SK-N-SH (cell line): ENCODE measurements at regions not wholly inside any gene's neighbourhood (a gene's known extent, or its start where the extent isn't known, plus 50 kb on each side); places are given as distances from the start of the nearest gene placed in this dataset.

ENCODE experiments used
- CTCF ChIA-PET: fragments of 300-600, 350-600 bp; formaldehyde crosslinking; extraction: SDS; loops from one replicate; lab custom pipeline; 2021; lab: Yijun Ruan, JAX
- POLR2A ChIA-PET: fragments of 350-600 bp; sonication (Branson Sonifier 250); formaldehyde crosslinking; extraction: SDS; loops from one replicate; lab custom pipeline; 2020; ENCODE audit warnings: antibody characterized with exemption, inconsistent platforms; lab: Yijun Ruan, JAX
- DNase-seq: peaks from one replicate; pipeline ENCODE4 v3.0.0; 2012
- H2AFZ ChIP-seq: fragments of 200-600 bp; sonication (generic); 2 replicates; pipeline ENCODE4 v1.8.1; 2016; ENCODE audit warnings: antibody characterized with exemption, mild to moderate bottlenecking, low read depth
- H3F3A ChIP-seq: fragments of 200-600 bp; sonication (generic); replicated peaks from 2 replicates; pipeline ENCODE3; 2016; ENCODE audit warnings: antibody characterized with exemption, mild to moderate bottlenecking; ENCODE audit not compliant: insufficient read depth
- H3K27ac ChIP-seq, 2 experiments: fragments of 200-500 bp in 1 of 2; fragments of 200-600 bp in 1 of 2; sonication (Bioruptor generic) in 1 of 2; sonication (generic), shearing (Covaris generic) in 1 of 2; 2 replicates each; pipeline versions ENCODE4 v1.5.1 to v1.6.1; 2014 to 2016; ENCODE audit warnings: low read depth in 2 of 2, inconsistent platforms in 1 of 2, low read length in 1 of 2, mild to moderate bottlenecking in 1 of 2, mixed read lengths in 1 of 2
- H3K27me3 ChIP-seq: fragments of 200-600 bp; sonication (generic), shearing (Covaris generic); 2 replicates; pipeline ENCODE4 v1.6.1; 2016; ENCODE audit warnings: mixed run types; ENCODE audit not compliant: insufficient read depth
- H3K36me3 ChIP-seq, 2 experiments: fragments of 200-500 bp in 1 of 2; fragments of 200-600 bp in 1 of 2; sonication (Bioruptor generic) in 1 of 2; sonication (generic) in 1 of 2; replicated peaks in 1 of 2; 2 replicates each; pipeline versions ENCODE3 to v1.5.1; 2014 to 2016; ENCODE audit warnings: low read length in 1 of 2, mild to moderate bottlenecking in 1 of 2; ENCODE audit not compliant: insufficient read depth in 2 of 2, control insufficient read depth in 1 of 2
- H3K4me1 ChIP-seq, 2 experiments: fragments of 200-500 bp in 1 of 2; fragments of 200-600 bp in 1 of 2; sonication (Bioruptor generic) in 1 of 2; sonication (generic), shearing (Covaris generic) in 1 of 2; 2 replicates each; pipeline versions ENCODE4 v1.5.1 to v1.6.1; 2014 to 2016; ENCODE audit warnings: low read depth in 1 of 2, low read length in 1 of 2, mixed run types in 1 of 2; ENCODE audit not compliant: insufficient read depth in 2 of 2, control insufficient read depth in 1 of 2
- H3K4me2 ChIP-seq: fragments of 200-600 bp; sonication (generic), shearing (Covaris generic); 2 replicates; pipeline ENCODE4 v1.6.1; 2017; ENCODE audit warnings: mixed run types
- H3K4me3 ChIP-seq, 2 experiments: fragments of 200-500 bp in 1 of 2; fragments of 200-600 bp in 1 of 2; sonication (Bioruptor generic) in 1 of 2; sonication (generic), shearing (Covaris generic) in 1 of 2; 2 replicates each; pipeline versions ENCODE4 v1.5.1 to v1.8.1; 2014 to 2016; ENCODE audit warnings: low read depth in 2 of 2, inconsistent platforms in 1 of 2, low read length in 1 of 2, mild to moderate bottlenecking in 1 of 2, mixed read lengths in 1 of 2, moderate library complexity in 1 of 2
- H3K79me2 ChIP-seq: fragments of 200-600 bp; sonication (generic); 2 replicates; pipeline ENCODE4 v1.8.1; 2017; ENCODE audit warnings: mild to moderate bottlenecking; ENCODE audit not compliant: insufficient read depth
- H3K9ac ChIP-seq: fragments of 200-600 bp; sonication (generic); 2 replicates; pipeline ENCODE4 v1.6.1; 2017; ENCODE audit warnings: mixed run types
- H3K9me2 ChIP-seq: fragments of 200-600 bp; sonication (generic); 2 replicates; pipeline ENCODE4 v1.6.1; 2017; ENCODE audit warnings: mixed run types
- H3K9me3 ChIP-seq: fragments of 200-600 bp; sonication (generic); 2 replicates; pipeline ENCODE4 v1.6.1; 2017; ENCODE audit warnings: mixed run types, mild to moderate bottlenecking, moderate library complexity
- H4K20me1 ChIP-seq: fragments of 200-600 bp; sonication (generic); 2 replicates; pipeline ENCODE4 v1.6.1; 2017; ENCODE audit warnings: mild to moderate bottlenecking, mixed run types; ENCODE audit not compliant: insufficient read depth
- ELF1 ChIP-seq: IDR thresholded peaks from 2 replicates; pipeline ENCODE4 v1.4.0; 2012
- EZH2phosphoT487 ChIP-seq: fragments of 200-600 bp; sonication (generic); IDR thresholded peaks from 2 replicates; pipeline ENCODE4 v1.6.1; 2017; ENCODE audit warnings: low read depth, mixed run types, mild to moderate bottlenecking, antibody characterized with exemption, moderate library complexity, borderline replicate concordance
- FOXJ3 ChIP-seq: sonication (generic); formaldehyde crosslinking; IDR thresholded peaks from 2 replicates; pipeline ENCODE4 v1.5.1; 2020; ENCODE audit warnings: mild to moderate bottlenecking, missing genetic modification reagents
- MEF2A ChIP-seq: IDR thresholded peaks from 2 replicates; pipeline ENCODE4 v1.4.0; 2012; ENCODE audit warnings: low read depth, borderline replicate concordance
- MXI1 ChIP-seq: IDR thresholded peaks from 2 replicates; pipeline ENCODE4 v1.6.1; 2012; ENCODE audit warnings: mild to moderate bottlenecking, low read depth, low read length, improper control_type of control experiment
- POLR2AphosphoS5 ChIP-seq: IDR thresholded peaks from 2 replicates; pipeline ENCODE4 v1.6.1; 2012; ENCODE audit warnings: low read depth, low read length
- RCOR1 ChIP-seq: fragments of 150-350 bp; IDR thresholded peaks from 2 replicates; pipeline ENCODE4 v1.6.1; 2017; ENCODE audit warnings: antibody characterized with exemption, low read length
- RXRA ChIP-seq: IDR thresholded peaks from 2 replicates; pipeline ENCODE4 v1.4.0; 2012; ENCODE audit warnings: low read depth, mild to moderate bottlenecking, borderline replicate concordance
- SIN3A ChIP-seq: IDR thresholded peaks from 2 replicates; pipeline ENCODE4 v1.6.1; 2012; ENCODE audit warnings: low read depth, mild to moderate bottlenecking, low read length, moderate library complexity, borderline replicate concordance
- SMC3 ChIP-seq: IDR thresholded peaks from 2 replicates; pipeline ENCODE4 v1.6.1; 2012; ENCODE audit warnings: low read depth, low read length, improper control_type of control experiment
- TAF1 ChIP-seq: IDR thresholded peaks from 2 replicates; pipeline ENCODE4 v1.6.1; 2012; ENCODE audit warnings: low read depth, mild to moderate bottlenecking, low read length, moderate library complexity, borderline replicate concordance
- TCF12 ChIP-seq: IDR thresholded peaks from 2 replicates; pipeline ENCODE4 v1.4.0; 2012
- TEAD4 ChIP-seq: IDR thresholded peaks from 2 replicates; pipeline ENCODE4 v1.4.0; 2012; ENCODE audit warnings: mild to moderate bottlenecking, borderline replicate concordance; ENCODE audit not compliant: insufficient read depth
- YY1 ChIP-seq: IDR thresholded peaks from 2 replicates; pipeline ENCODE4 v1.4.0; 2012; ENCODE audit warnings: low read depth, mild to moderate bottlenecking
- WGBS: methylation state at CpG from one replicate; pipeline ENCODE4 v1.1.6; 2017; ENCODE audit warnings: low lambda C conversion rate; 5-methylcytosine and 5-hydroxymethylcytosine counted together
- TF ChIP-seq, protein P1 (sequence below): fragments of 200-600 bp; sonication (generic); IDR thresholded peaks from 2 replicates; pipeline ENCODE4 v1.6.1; 2017; ENCODE audit warnings: antibody characterized with exemption, mild to moderate bottlenecking, moderate library complexity
- TF ChIP-seq, protein P2 (sequence below): fragments of 150-350 bp; IDR thresholded peaks from 2 replicates; pipeline ENCODE4 v1.6.1; 2017; ENCODE audit warnings: antibody characterized with exemption, low read length, low read depth, borderline replicate concordance
- TF ChIP-seq, protein P3 (sequence below): IDR thresholded peaks from 2 replicates; pipeline ENCODE4; 2012
- TF ChIP-seq, protein P4 (sequence below): IDR thresholded peaks from 2 replicates; pipeline ENCODE4 v1.4.0; 2012; ENCODE audit warnings: low read depth, borderline replicate concordance
- TF ChIP-seq, protein P5 (sequence below): IDR thresholded peaks from 2 replicates; pipeline ENCODE4 v1.4.0; 2012; ENCODE audit warnings: low read depth, borderline replicate concordance

DNA sequence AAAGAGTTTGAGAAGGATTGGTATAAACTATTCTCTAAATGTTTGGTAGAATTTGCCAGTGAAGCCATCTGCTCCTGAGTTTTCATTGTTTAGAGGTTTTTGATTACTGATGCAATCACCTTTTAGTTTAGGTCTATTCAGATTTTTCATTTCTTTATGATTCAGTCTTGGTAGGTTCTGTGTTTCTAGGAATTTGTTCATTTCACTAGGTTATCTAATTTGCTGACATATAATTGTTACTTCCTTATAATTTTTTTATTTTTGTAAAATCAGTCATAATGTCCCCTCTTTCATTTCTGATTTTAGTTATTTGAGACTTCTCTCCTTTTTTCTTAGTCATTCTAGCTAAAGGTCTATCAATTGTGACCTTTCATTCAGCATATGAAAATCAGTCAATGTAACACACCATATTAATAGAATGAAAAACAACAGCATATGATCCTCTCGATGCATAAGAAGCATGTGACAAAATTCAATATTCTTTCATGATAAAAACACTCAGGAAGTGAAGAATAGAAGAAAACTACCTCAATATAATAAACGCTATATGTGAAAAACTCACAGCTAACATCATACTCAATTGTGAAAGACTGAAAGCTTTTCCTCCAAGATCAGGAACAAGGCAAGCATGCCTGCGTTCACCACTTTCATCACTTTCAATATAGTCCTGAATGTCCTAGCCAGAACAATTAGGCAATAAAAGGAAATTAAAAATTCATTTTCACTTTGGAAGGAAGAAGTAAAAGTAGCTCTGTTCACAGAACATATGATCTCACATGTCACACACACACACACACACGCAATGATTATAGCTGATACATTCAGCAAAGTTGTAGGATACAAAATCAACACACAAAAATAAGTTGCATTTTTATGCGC, 149.1 kb downstream of the COG6 start:
- no peak overlapping the region for H3K27ac ChIP-seq
- DNase-seq = no peak
- no peaks in the 10 kb centered on the region for H3K9me3 ChIP-seq
- no peaks in the 10 kb centered on the region for H4K20me1 ChIP-seq
- H3K27me3 ChIP-seq = no peaks in the 10 kb centered on the region
- H3F3A ChIP-seq = no peaks in the 10 kb centered on the region
- no peaks in the 10 kb centered on the region for H3K4me1 ChIP-seq
- ChIA-PET CTCF (no interaction called here), POLR2A (no interaction called here)
- H3K4me3 ChIP-seq = no peak overlapping the region
- H2AFZ ChIP-seq = no peak overlapping the region
- no peak overlapping the region for H3K4me2 ChIP-seq
- H3K36me3 ChIP-seq = no peaks in the 10 kb centered on the region
- H3K79me2 ChIP-seq = no peaks in the 10 kb centered on the region
- no peaks in the 10 kb centered on the region for H3K9me2 ChIP-seq
- H3K9ac ChIP-seq = no peak overlapping the region
- TF ChIP-seq SIN3A (no peak), SMC3 (no peak), RCOR1 (no peak), RXRA (no peak), TCF12 (no peak), MEF2A (no peak), ELF1 (no peak), TAF1 (no peak), FOXJ3 (CRISPR knock-in tag) (no peak), YY1 (no peak), POLR2AphosphoS5 (no peak), MXI1 (no peak), TEAD4 (no peak), EZH2phosphoT487 (no peak)
- TF ChIP-seq, protein P1, sequence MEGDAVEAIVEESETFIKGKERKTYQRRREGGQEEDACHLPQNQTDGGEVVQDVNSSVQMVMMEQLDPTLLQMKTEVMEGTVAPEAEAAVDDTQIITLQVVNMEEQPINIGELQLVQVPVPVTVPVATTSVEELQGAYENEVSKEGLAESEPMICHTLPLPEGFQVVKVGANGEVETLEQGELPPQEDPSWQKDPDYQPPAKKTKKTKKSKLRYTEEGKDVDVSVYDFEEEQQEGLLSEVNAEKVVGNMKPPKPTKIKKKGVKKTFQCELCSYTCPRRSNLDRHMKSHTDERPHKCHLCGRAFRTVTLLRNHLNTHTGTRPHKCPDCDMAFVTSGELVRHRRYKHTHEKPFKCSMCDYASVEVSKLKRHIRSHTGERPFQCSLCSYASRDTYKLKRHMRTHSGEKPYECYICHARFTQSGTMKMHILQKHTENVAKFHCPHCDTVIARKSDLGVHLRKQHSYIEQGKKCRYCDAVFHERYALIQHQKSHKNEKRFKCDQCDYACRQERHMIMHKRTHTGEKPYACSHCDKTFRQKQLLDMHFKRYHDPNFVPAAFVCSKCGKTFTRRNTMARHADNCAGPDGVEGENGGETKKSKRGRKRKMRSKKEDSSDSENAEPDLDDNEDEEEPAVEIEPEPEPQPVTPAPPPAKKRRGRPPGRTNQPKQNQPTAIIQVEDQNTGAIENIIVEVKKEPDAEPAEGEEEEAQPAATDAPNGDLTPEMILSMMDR = no peak
- TF ChIP-seq, protein P2, sequence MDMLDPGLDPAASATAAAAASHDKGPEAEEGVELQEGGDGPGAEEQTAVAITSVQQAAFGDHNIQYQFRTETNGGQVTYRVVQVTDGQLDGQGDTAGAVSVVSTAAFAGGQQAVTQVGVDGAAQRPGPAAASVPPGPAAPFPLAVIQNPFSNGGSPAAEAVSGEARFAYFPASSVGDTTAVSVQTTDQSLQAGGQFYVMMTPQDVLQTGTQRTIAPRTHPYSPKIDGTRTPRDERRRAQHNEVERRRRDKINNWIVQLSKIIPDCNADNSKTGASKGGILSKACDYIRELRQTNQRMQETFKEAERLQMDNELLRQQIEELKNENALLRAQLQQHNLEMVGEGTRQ = no peak
- TF ChIP-seq, protein P3, sequence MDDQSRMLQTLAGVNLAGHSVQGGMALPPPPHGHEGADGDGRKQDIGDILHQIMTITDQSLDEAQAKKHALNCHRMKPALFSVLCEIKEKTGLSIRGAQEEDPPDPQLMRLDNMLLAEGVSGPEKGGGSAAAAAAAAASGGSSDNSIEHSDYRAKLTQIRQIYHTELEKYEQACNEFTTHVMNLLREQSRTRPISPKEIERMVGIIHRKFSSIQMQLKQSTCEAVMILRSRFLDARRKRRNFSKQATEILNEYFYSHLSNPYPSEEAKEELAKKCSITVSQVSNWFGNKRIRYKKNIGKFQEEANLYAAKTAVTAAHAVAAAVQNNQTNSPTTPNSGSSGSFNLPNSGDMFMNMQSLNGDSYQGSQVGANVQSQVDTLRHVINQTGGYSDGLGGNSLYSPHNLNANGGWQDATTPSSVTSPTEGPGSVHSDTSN = no peak
- TF ChIP-seq, protein P4, sequence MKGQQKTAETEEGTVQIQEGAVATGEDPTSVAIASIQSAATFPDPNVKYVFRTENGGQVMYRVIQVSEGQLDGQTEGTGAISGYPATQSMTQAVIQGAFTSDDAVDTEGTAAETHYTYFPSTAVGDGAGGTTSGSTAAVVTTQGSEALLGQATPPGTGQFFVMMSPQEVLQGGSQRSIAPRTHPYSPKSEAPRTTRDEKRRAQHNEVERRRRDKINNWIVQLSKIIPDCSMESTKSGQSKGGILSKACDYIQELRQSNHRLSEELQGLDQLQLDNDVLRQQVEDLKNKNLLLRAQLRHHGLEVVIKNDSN = no peak
- TF ChIP-seq, protein P5, sequence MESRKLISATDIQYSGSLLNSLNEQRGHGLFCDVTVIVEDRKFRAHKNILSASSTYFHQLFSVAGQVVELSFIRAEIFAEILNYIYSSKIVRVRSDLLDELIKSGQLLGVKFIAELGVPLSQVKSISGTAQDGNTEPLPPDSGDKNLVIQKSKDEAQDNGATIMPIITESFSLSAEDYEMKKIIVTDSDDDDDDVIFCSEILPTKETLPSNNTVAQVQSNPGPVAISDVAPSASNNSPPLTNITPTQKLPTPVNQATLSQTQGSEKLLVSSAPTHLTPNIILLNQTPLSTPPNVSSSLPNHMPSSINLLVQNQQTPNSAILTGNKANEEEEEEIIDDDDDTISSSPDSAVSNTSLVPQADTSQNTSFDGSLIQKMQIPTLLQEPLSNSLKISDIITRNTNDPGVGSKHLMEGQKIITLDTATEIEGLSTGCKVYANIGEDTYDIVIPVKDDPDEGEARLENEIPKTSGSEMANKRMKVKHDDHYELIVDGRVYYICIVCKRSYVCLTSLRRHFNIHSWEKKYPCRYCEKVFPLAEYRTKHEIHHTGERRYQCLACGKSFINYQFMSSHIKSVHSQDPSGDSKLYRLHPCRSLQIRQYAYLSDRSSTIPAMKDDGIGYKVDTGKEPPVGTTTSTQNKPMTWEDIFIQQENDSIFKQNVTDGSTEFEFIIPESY = no peak
- TF ChIP-seq, all 33 proteins: peak for 0
- 86% methylated on average over 5 of the region's 5 CpGs for WGBS
